Uterus (tissue), 3 donors: ENCODE measurements at regions not wholly inside any gene's neighbourhood (a gene's known extent, or its start where the extent isn't known, plus 50 kb on each side); places are given as distances from the start of the nearest gene placed in this dataset.

Experiments
- DNase-seq, 2 donors: peaks; one replicate each; pipeline ENCODE4 v3.0.0-alpha.2; 2019 to 2020
- H3K27ac ChIP-seq, 2 donors: fragments of 200-600 bp; sonication (generic); 1 replicate in 1 of 2; 2 replicates in 1 of 2; pipeline ENCODE4 v1.5.1; 2016 to 2018
- H3K27me3 ChIP-seq, 2 donors: fragments of 200-600 bp; sonication (generic); one replicate each; pipeline ENCODE4 v1.5.1; 2018 to 2019; ENCODE audit warnings: control low read depth in 1 of 2
- H3K36me3 ChIP-seq, 2 donors: fragments of 200-600 bp; sonication (generic); one replicate each; pipeline ENCODE4 v1.5.1; 2019; ENCODE audit warnings: control low read depth in 1 of 2
- H3K4me1 ChIP-seq, 2 donors: fragments of 200-600 bp; sonication (generic); one replicate each; pipeline ENCODE4 v1.5.1; 2018 to 2019; ENCODE audit warnings: control low read depth in 1 of 2
- H3K4me3 ChIP-seq, 2 donors: fragments of 200-600 bp; sonication (generic); 1 replicate in 1 of 2; 2 replicates in 1 of 2; pipeline ENCODE4 v1.5.1; 2018 to 2019; ENCODE audit warnings: mild to moderate bottlenecking in 1 of 2
- H3K9me3 ChIP-seq, 2 donors: fragments of 200-600 bp; sonication (generic); one replicate each; pipeline ENCODE4 v1.5.1; 2019; ENCODE audit warnings: control low read depth in 1 of 2
- CTCF ChIP-seq, 4 experiments: fragments of 200-600 bp in 2 of 4; fragments of 450-650 bp in 2 of 4; sonication (generic) in 2 of 4; IDR thresholded peaks; one replicate each; pipeline ENCODE4 v1.5.1; 2016 to 2019; ENCODE audit warnings: antibody characterized with exemption in 4 of 4, mild to moderate bottlenecking in 2 of 4, moderate library complexity in 1 of 4
- POLR2A ChIP-seq, 2 donors: fragments of 450-650 bp; IDR thresholded peaks; one replicate each; pipeline ENCODE4 v1.6.1; 2016; ENCODE audit warnings: antibody characterized with exemption in 2 of 2, mild to moderate bottlenecking in 1 of 2, moderate library complexity in 1 of 2
- intact Hi-C: fragments of 100-400 bp; cut with DNase I; formaldehyde crosslinking; loops from one replicate; pipeline ENCODE4 v1.15.1; 2023; ENCODE audit warnings: low total_unique reads
- donor health status: DM: yes; HTN: yes; CAD: no.

- DNase-seq = no peak
- Histone ChIP-seq H3K4me1 (no peaks in the 10 kb centered on the region), H3K27me3 (no peaks in the 10 kb centered on the region), H3K9me3 (no peaks in the 10 kb centered on the region), H3K4me3 (no peak overlapping the region), H3K27ac (no peak overlapping the region), H3K36me3 (no peaks in the 10 kb centered on the region)
- TF ChIP-seq POLR2A (IDR thresholded peaks at IDR 0.05) = no peak
- no peak for TF ChIP-seq CTCF (IDR thresholded peaks at IDR 0.05)
- intact Hi-C loops = no loop called here
Observed at GRCh38 chr6:87920245-87920644, 127.4 kb upstream of the SPACA1 start.

GRCh38 chr6:87919416-87919815 is 128.2 kb upstream of the SPACA1 start:
- TF ChIP-seq CTCF (IDR thresholded peaks at IDR 0.05) (no peak), POLR2A (IDR thresholded peaks at IDR 0.05) (no peak)
- Histone ChIP-seq H3K4me3 (no peak overlapping the region), H3K36me3 (no peaks in the 10 kb centered on the region), H3K27me3 (no peaks in the 10 kb centered on the region), H3K4me1 (no peaks in the 10 kb centered on the region), H3K27ac (no peak overlapping the region), H3K9me3 (no peaks in the 10 kb centered on the region)
- no peak for DNase-seq
- intact Hi-C loops = no loop called here

GRCh38 chr6:87919001-87919400 is 128.6 kb upstream of the SPACA1 start:
- Histone ChIP-seq H3K27me3 (no peaks in the 10 kb centered on the region), H3K36me3 (no peaks in the 10 kb centered on the region), H3K9me3 (no peaks in the 10 kb centered on the region), H3K4me3 (no peak overlapping the region), H3K4me1 (no peaks in the 10 kb centered on the region), H3K27ac (no peak overlapping the region)
- no peak for DNase-seq
- TF ChIP-seq CTCF (IDR thresholded peaks at IDR 0.05) = no peak
- no peak for TF ChIP-seq POLR2A (IDR thresholded peaks at IDR 0.05)
- intact Hi-C loops = no loop called here

GRCh38 chr6:87918461-87918941 is 129.1 kb upstream of the SPACA1 start:
- DNase-seq = no peak
- Histone ChIP-seq H3K27me3 (no peaks in the 10 kb centered on the region), H3K27ac (no peak overlapping the region), H3K36me3 (no peaks in the 10 kb centered on the region), H3K4me1 (no peaks in the 10 kb centered on the region), H3K9me3 (no peaks in the 10 kb centered on the region), H3K4me3 (no peak overlapping the region)
- TF ChIP-seq CTCF (IDR thresholded peaks at IDR 0.05) (no peak), POLR2A (IDR thresholded peaks at IDR 0.05) (no peak)
- intact Hi-C loops = no loop called here

GRCh38 chr6:87917886-87918285 is 129.8 kb upstream of the SPACA1 start:
- TF ChIP-seq CTCF (IDR thresholded peaks at IDR 0.05) (no peak), POLR2A (IDR thresholded peaks at IDR 0.05) (no peak)

More at GRCh38 chr6:87917886-87918285, 129.8 kb upstream of the SPACA1 start:
- Histone ChIP-seq H3K27ac (no peak overlapping the region), H3K27me3 (no peaks in the 10 kb centered on the region), H3K36me3 (no peaks in the 10 kb centered on the region), H3K4me3 (no peak overlapping the region), H3K9me3 (no peaks in the 10 kb centered on the region), H3K4me1 (no peaks in the 10 kb centered on the region)
- no peak for DNase-seq
- intact Hi-C loops = no loop called here
